Right ventricle myocardium superior (tissue), 1 donor: ENCODE measurements at regions not wholly inside any gene's neighbourhood (a gene's known extent, or its start where the extent isn't known, plus 50 kb on each side); places are given as distances from the start of the nearest gene placed in this dataset.

Source experiments
- ATAC-seq: fragments of 200-7000 bp; cut with Tn5 transposase; one replicate; pipeline ENCODE4 v1.9.1; 2020; ENCODE audit warnings: mild to moderate bottlenecking; ENCODE audit not compliant: poor library complexity
- DNase-seq: peaks from one replicate; pipeline ENCODE4 v3.0.0-alpha.2; 2020
- intact Hi-C: fragments of 100-400 bp; cut with DNase I; formaldehyde crosslinking; loops from one replicate; pipeline ENCODE4 v1.11.2; 2022
- donor health status: DM: no; HTN: yes; CAD: no; lungs with severe emphysema.

GRCh38 chr12:27907766-27908165 is 64.8 kb downstream of the PTHLH start:
- DNase-seq = no peak
- no peak for ATAC-seq
- intact Hi-C loops = no loop called here

- ATAC-seq (no peak), DNase-seq (no peak)
- intact Hi-C loops = no loop called here
Measured at GRCh38 chr12:27906658-27907473, 65.7 kb downstream of the PTHLH start.

- DNase-seq = no peak
- ATAC-seq = no peak
- intact Hi-C loops = no loop called here
Measured at GRCh38 chr12:27906127-27906500, 66.4 kb downstream of the PTHLH start.

GRCh38 chr12:27905285-27906126 is 67.0 kb downstream of the PTHLH start:
- no peak for DNase-seq
- no peak for ATAC-seq
- intact Hi-C loops = no loop called here

GRCh38 chr12:27902651-27903050 is 69.9 kb downstream of the PTHLH start:
- intact Hi-C loops = no loop called here
- ATAC-seq = no peak
- no peak for DNase-seq

- intact Hi-C loops = no loop called here
- DNase-seq (no peak), ATAC-seq (no peak)
Measured at GRCh38 chr12:27901959-27902358, 70.6 kb downstream of the PTHLH start.

- intact Hi-C loops = no loop called here
- no peak for ATAC-seq
- DNase-seq = no peak
Measured at GRCh38 chr12:27900920-27901879, 71.3 kb downstream of the PTHLH start.

- no peak for ATAC-seq
Measured at GRCh38 chr12:27899151-27899661, 73.3 kb downstream of the PTHLH start.

GRCh38 chr12:27898022-27898421 is 74.5 kb downstream of the PTHLH start:
- intact Hi-C loops = no loop called here
- DNase-seq (no peak), ATAC-seq (no peak)

More at GRCh38 chr12:27899151-27899661, 73.3 kb downstream of the PTHLH start:
- no peak for DNase-seq
- intact Hi-C loops = no loop called here

GRCh38 chr12:27896419-27896990 is 76.0 kb downstream of the PTHLH start:
- intact Hi-C loops = no loop called here
- DNase-seq (no peak), ATAC-seq (no peak)

- intact Hi-C loops = no loop called here
- DNase-seq (no peak), ATAC-seq (no peak)
Measured at GRCh38 chr12:27894309-27894708, 78.2 kb downstream of the PTHLH start.

- DNase-seq (no peak), ATAC-seq (no peak)
- intact Hi-C loops = no loop called here
Measured at GRCh38 chr12:27879708-27880107, 92.8 kb downstream of the PTHLH start.

- intact Hi-C loops = no loop called here
- DNase-seq = no peak
- ATAC-seq = no peak
Measured at GRCh38 chr12:27875677-27876076, 95.6 kb upstream of the MANSC4 start.

GRCh38 chr12:27873010-27873409 is 93.0 kb upstream of the MANSC4 start:
- ATAC-seq (no peak), DNase-seq (no peak)
- intact Hi-C loops = no loop called here

- ATAC-seq (no peak), DNase-seq (no peak)
- intact Hi-C loops = no loop called here
Measured at GRCh38 chr12:27871946-27872345, 91.9 kb upstream of the MANSC4 start.

- no peak for DNase-seq
- no peak for ATAC-seq
- intact Hi-C loops = no loop called here
Measured at GRCh38 chr12:27870939-27871338, 90.9 kb upstream of the MANSC4 start.

GRCh38 chr12:27869567-27869966 is 89.5 kb upstream of the MANSC4 start:
- ATAC-seq (peak; percentile 93), DNase-seq (peak; percentile 74)
- intact Hi-C loops = no loop called here

GRCh38 chr12:27868139-27868538 is 88.1 kb upstream of the MANSC4 start:
- ATAC-seq = no peak
- intact Hi-C loops = no loop called here

More at GRCh38 chr12:27868139-27868538, 88.1 kb upstream of the MANSC4 start:
- no peak for DNase-seq
